Neutrophil (primary cell): ENCODE measurements at regions not wholly inside any gene's neighbourhood (a gene's known extent, or its start where the extent isn't known, plus 50 kb on each side); places are given as distances from the start of the nearest gene placed in this dataset.

Source experiments
- H3K27ac ChIP-seq: fragments of 200-600 bp; sonication (generic); 2 replicates; pipeline ENCODE4 v1.5.1; 2016; ENCODE audit warnings: mild to moderate bottlenecking, moderate library complexity
- H3K27me3 ChIP-seq: fragments of 200-600 bp; sonication (generic); 2 replicates; pipeline ENCODE4 v1.6.0; 2016; ENCODE audit warnings: mild to moderate bottlenecking
- H3K36me3 ChIP-seq: fragments of 200-600 bp; sonication (generic); 2 replicates; pipeline ENCODE4 v1.5.1; 2017
- H3K4me1 ChIP-seq, 2 experiments: fragments of 200-600 bp in 1 of 2; sonication (generic) in 1 of 2; 1 replicate in 1 of 2; 2 replicates in 1 of 2; pipeline versions ENCODE4 v1.5.1 to v1.6.1; 2013 to 2016; ENCODE audit warnings: low read depth in 1 of 2, low read length in 1 of 2, mild to moderate bottlenecking in 1 of 2, moderate library complexity in 1 of 2; ENCODE audit not compliant: control insufficient read depth in 1 of 2, insufficient read depth in 1 of 2
- H3K4me3 ChIP-seq, 2 experiments: fragments of 200-600 bp in 1 of 2; sonication (generic) in 1 of 2; 1 replicate in 1 of 2; 2 replicates in 1 of 2; pipeline ENCODE4 v1.5.1; 2013 to 2016; ENCODE audit warnings: low read depth in 1 of 2, low read length in 1 of 2, mild to moderate bottlenecking in 1 of 2, moderate library complexity in 1 of 2
- H3K9me3 ChIP-seq: fragments of 200-600 bp; sonication (generic); 2 replicates; pipeline ENCODE4 v1.5.1; 2016
- CTCF ChIP-seq: fragments of 200-600 bp; sonication (generic); IDR thresholded peaks from 2 replicates; pipeline ENCODE4 v1.5.1; 2016; ENCODE audit warnings: antibody characterized with exemption

GRCh38 chr5:120231563-120231962 lies 232.5 kb upstream of the PRR16 start:
- no peaks in the 10 kb centered on the region for H3K27me3 ChIP-seq
- H3K4me1 ChIP-seq: no peaks in the 10 kb centered on the region
- no peaks in the 10 kb centered on the region for H3K9me3 ChIP-seq
- TF ChIP-seq CTCF: no peak
- no peak overlapping the region for H3K4me3 ChIP-seq
- H3K27ac ChIP-seq: no peak overlapping the region
- no peaks in the 10 kb centered on the region for H3K36me3 ChIP-seq

- no peaks in the 10 kb centered on the region for H3K4me1 ChIP-seq
- no peak for TF ChIP-seq CTCF
- H3K27ac ChIP-seq: no peak overlapping the region
- no peak overlapping the region for H3K4me3 ChIP-seq
- H3K9me3 ChIP-seq: no peaks in the 10 kb centered on the region
- no peaks in the 10 kb centered on the region for H3K27me3 ChIP-seq
- no peaks in the 10 kb centered on the region for H3K36me3 ChIP-seq
Measured at GRCh38 chr5:120236360-120236759, 227.7 kb upstream of the PRR16 start.

GRCh38 chr5:120239086-120239485 lies 225.0 kb upstream of the PRR16 start:
- no peak for TF ChIP-seq CTCF
- no peaks in the 10 kb centered on the region for H3K4me1 ChIP-seq
- no peak overlapping the region for H3K27ac ChIP-seq
- H3K27me3 ChIP-seq: no peaks in the 10 kb centered on the region
- H3K4me3 ChIP-seq: no peak overlapping the region
- H3K36me3 ChIP-seq: no peaks in the 10 kb centered on the region
- H3K9me3 ChIP-seq: no peaks in the 10 kb centered on the region

GRCh38 chr5:120240706-120241105 lies 223.4 kb upstream of the PRR16 start:
- no peaks in the 10 kb centered on the region for H3K27me3 ChIP-seq
- H3K4me3 ChIP-seq: no peak overlapping the region
- H3K4me1 ChIP-seq: no peaks in the 10 kb centered on the region
- H3K9me3 ChIP-seq: no peaks in the 10 kb centered on the region
- H3K27ac ChIP-seq: no peak overlapping the region
- TF ChIP-seq CTCF: no peak
- no peaks in the 10 kb centered on the region for H3K36me3 ChIP-seq

- Histone ChIP-seq H3K4me1 (no peaks in the 10 kb centered on the region), H3K9me3 (no peaks in the 10 kb centered on the region), H3K4me3 (no peak overlapping the region), H3K27me3 (no peaks in the 10 kb centered on the region), H3K27ac (no peak overlapping the region), H3K36me3 (no peaks in the 10 kb centered on the region)
- no peak for TF ChIP-seq CTCF
Measured at GRCh38 chr5:120241400-120241799, 222.7 kb upstream of the PRR16 start.

GRCh38 chr5:120251898-120252297 lies 212.2 kb upstream of the PRR16 start:
- Histone ChIP-seq H3K36me3 (no peaks in the 10 kb centered on the region), H3K27me3 (no peaks in the 10 kb centered on the region), H3K9me3 (no peaks in the 10 kb centered on the region), H3K4me3 (no peak overlapping the region), H3K27ac (no peak overlapping the region), H3K4me1 (no peaks in the 10 kb centered on the region)
- TF ChIP-seq CTCF: no peak
